ENCODE measurements at regions not wholly inside any gene's neighbourhood (a gene's known extent, or its start where the extent isn't known, plus 50 kb on each side); places are given as distances from the start of the nearest gene placed in this dataset.

DNA sequence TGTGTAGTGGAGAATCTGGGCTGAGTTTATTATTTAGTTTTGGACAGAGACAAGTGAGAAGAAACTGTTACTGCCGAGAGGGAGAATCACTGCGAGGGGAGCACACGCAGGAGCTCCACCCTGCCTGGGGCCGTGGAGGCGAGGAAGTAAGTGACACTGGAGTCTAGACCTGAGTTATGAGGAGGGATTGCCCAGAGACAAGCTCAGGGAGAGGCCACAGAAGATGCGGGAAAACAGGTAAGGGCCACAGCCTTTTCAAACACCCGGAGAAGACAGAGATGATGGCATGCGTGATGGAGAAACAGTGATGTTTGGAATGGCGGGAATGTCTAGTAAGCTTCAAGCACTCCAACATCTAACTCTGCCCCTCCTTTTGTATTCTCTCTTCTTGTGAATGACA is 84.1 kb downstream of the TNFSF11 start:
- no peak for DNase-seq (ENCODE audit: low spot score)

GRCh38 chr13:42660333-42660965 is 86.5 kb downstream of the TNFSF11 start:
- DNase-seq (ENCODE audit: low spot score): no peak

DNA sequence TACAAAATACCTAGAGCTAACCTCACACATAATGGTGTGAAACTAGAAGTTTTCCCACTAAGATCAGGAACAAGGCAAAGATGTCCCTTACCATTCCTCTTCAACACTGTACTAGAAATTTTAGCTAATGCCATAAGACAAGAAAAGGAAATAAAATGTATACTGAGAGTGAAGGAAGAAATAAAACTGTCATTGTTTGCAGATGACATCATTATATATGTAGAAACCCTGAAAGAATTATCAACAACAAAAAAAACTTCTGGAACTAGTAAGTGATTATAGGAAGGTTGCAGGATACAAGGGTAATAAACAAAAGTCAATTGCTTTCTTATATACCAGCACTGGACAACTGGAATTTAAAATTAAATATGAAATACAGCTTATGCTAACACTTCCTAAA is 93.7 kb downstream of the TNFSF11 start:
- DNase-seq (ENCODE audit: low spot score): no peak

GRCh38 chr13:42671502-42671901 is 97.5 kb downstream of the TNFSF11 start:
- no peak for DNase-seq (ENCODE audit: low spot score)

DNA sequence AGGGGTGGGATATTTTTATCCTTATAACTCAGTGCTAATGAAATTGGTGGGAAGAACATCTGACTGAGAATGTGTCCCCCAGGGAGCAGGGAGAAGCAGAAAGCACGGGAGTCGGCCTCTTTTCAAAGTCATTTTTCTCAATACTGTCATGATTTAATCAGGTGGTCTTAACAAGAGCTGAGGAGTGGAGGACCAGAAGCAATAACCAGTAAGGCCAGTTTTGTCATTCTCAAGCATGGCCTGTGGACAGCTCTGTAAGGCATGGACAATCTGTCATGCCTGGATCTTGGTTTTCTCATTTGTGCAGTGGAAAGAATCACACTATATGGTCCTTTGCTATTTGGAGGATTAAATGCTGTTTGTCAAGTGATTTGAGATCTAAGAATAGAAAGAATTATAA is 99.7 kb downstream of the TNFSF11 start:
- no peak for DNase-seq (ENCODE audit: low spot score)

DNA sequence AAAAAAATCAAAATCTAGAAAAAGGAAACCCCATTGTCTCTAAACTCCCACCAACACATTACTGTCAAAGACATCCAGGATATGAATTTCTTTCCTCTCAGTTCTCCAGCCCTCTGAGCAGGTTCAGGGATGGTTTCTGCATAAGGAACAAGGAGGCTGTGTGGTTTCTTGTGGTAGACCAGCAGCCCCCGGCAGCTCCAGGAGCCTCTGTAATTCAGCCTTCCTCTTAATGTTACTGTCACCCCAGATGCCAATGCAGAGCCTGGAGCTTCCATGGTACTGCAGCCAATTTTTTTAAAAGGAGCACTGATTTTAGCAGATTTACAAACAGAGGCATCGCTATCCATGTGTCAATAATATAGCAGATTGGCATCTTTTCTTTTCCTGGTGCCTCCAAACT is 100.6 kb upstream of the FAM216B start:
- no peak for DNase-seq (ENCODE audit: low spot score)

GRCh38 chr13:42681326-42682100 is 99.9 kb upstream of the FAM216B start:
- DNase-seq (ENCODE audit: low spot score): no peak

- DNase-seq (ENCODE audit: low spot score): no peak
These were observed 97.2 kb upstream of the FAM216B start for GRCh38 chr13:42684226-42684625.

GRCh38 chr13:42685751-42686150 is 95.6 kb upstream of the FAM216B start:
- no peak for DNase-seq (ENCODE audit: low spot score)

GRCh38 chr13:42686165-42686564 is 95.2 kb upstream of the FAM216B start:
- DNase-seq (ENCODE audit: low spot score): no peak

DNA sequence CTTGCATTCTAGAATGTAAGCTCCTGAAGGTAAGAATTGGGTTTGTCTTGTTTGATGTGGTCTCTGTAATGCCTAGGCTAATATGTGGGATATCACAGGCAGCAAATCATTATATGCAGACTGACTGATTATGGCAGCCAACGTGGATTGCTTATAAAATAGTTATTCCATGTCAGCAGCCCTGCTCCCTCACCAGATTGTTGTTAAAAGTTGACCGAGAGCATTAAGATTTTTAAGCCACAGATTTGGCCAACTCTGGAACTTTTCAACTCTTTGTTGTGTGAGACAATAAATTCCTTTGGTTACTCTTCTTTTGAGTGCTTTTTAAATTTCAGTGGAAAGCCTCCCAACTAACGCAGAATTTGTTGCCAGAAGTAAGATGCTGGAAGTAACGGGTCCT is 92.6 kb upstream of the FAM216B start:
- no peak for DNase-seq (ENCODE audit: low spot score)

GRCh38 chr13:42696191-42696590 is 85.2 kb upstream of the FAM216B start:
- DNase-seq (ENCODE audit: low spot score): no peak

GRCh38 chr13:42699912-42700311 is 81.5 kb upstream of the FAM216B start:
- DNase-seq (ENCODE audit: low spot score): no peak

DNA sequence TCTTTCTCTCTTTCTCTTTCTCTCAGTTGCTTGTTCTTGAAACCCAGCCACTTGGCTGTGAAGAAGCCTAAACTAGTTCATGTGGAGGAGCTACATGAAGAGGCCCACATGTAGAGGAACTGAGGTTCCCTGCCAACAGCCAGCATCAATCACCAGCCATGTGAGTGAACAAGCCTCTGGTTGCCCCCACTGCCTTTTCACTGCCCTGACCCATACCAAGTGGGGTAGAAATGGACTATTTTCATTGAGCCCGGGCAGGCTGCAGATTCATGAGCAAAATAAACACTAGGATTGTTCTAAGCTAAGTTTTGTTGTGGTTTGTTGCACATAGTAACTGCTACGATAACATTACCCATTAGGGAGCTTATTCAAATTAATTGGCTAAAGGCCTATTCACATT is 78.7 kb upstream of the FAM216B start:
- no peak for DNase-seq (ENCODE audit: low spot score)

DNA sequence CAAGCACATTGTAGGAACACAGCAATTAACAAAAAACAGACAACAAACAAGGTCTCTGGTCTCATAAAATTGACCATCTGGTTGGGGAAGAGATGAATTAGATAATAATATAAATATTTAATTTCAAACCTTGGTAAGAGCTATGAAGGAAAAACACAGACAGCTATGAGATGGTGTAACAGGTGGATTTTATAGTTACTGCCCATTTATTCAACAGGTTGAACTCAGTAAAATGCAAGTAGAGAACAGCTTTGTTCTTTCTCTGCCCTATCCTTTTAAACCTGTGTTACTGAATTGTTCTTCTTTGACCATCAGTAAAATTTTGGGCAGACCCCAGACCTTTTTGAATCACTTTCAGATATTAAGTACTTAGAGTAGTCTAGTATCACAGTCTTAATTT is 77.6 kb upstream of the FAM216B start:
- DNase-seq (ENCODE audit: low spot score): no peak

GRCh38 chr13:42706286-42706685 is 75.1 kb upstream of the FAM216B start:
- DNase-seq (ENCODE audit: low spot score): no peak

DNA sequence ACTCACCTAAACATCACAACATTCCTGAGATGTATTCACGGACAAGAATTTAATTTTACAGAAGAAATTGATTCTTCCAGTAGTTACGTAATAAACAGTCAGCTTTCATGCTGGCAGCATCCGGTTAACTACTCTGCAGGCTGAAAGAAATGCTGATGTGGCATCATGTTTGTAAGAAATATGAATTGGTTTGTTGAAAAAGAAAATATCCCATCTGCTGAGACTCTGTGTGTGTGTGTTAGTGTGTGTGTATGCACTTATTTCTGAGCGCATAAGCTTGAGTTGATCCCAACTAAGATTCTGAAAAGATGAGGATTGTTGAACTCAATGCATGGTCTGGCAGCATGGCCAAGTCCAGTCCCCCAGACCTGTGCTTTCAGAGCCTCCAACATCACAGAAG is 74.3 kb upstream of the FAM216B start:
- no peak for DNase-seq (ENCODE audit: low spot score)

DNA sequence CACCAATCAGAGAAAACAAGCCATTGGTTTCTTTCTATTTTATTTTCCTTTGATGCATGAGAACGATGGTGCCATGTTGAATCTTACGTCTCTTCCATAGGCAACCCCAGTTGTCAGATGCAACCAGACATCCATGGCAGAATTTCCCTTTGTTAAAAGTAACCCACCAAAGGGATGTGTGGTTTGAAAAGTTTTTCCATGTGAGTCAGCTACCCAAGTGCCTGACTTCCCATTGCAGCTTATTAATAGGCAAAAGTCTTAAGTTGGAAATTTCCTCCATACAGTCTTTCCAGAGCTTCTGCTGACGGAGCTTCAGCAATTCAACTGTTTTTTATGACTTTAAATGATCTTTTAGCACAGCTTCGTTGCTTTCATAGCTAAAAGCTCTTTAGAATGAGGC is 73.8 kb upstream of the FAM216B start:
- no peak for DNase-seq (ENCODE audit: low spot score)

GRCh38 chr13:42708391-42708790 is 73.0 kb upstream of the FAM216B start:
- DNase-seq (ENCODE audit: low spot score): no peak

DNA sequence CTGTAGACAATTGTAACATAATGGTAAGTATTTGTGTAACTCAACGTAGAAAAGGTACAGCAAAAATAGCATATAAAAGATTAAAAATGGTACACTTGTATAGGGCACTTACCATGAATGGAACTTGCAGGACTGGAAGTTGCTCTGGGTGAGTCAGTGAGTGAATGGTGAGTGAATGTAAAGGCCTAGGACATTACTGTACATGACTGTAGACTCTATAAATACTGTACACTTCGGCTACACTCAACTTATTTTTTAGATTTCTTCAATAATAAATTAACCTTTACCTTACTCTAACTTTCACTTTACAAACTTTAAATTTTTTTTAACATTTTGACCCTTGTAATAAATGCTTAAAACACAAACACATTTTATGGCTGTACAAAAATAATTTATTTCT is 72.1 kb upstream of the FAM216B start:
- DNase-seq (ENCODE audit: low spot score): no peak

GRCh38 chr13:42715909-42716308 is 65.5 kb upstream of the FAM216B start:
- no peak for DNase-seq (ENCODE audit: low spot score)

GRCh38 chr13:42717176-42717575 is 64.2 kb upstream of the FAM216B start:
- DNase-seq (ENCODE audit: low spot score): no peak

- peak; percentile 5 for DNase-seq (ENCODE audit: low spot score)
These were observed 61.1 kb upstream of the FAM216B start for GRCh38 chr13:42720113-42720857.
